OCI-LY3 (cell line): ENCODE measurements at regions not wholly inside any gene's neighbourhood (a gene's known extent, or its start where the extent isn't known, plus 50 kb on each side); places are given as distances from the start of the nearest gene placed in this dataset.

Experiments
- CTCF ChIP-seq: fragments of 200-600, 300-600 bp; sonication (generic); IDR thresholded peaks from 2 replicates; pipeline ENCODE4 v1.5.1; 2014; ENCODE audit warnings: antibody characterized with exemption, low read length, low read depth
- EZH2phosphoT487 ChIP-seq: fragments of 200-600 bp; shearing (Covaris generic); IDR thresholded peaks from 2 replicates; pipeline ENCODE4 v1.6.1; 2018; ENCODE audit warnings: antibody characterized with exemption, mixed run types, low read depth

GRCh38 chr3:182626484-182627467, 166.5 kb upstream of the ATP11B start:
- TF ChIP-seq CTCF = no peak
- no peak for TF ChIP-seq EZH2phosphoT487
